ENCODE measurements at regions not wholly inside any gene's neighbourhood (a gene's known extent, or its start where the extent isn't known, plus 50 kb on each side); places are given as distances from the start of the nearest gene placed in this dataset.

GRCh38 chr15:34646918-34647317 lies 63.5 kb upstream of the GOLGA8B start:
- no peak for TF ChIP-seq RARB (CRISPR knock-in tag; IDR thresholded peaks at IDR 0.05)
- no peak for TF ChIP-seq POU6F1 (CRISPR knock-in tag; IDR thresholded peaks at IDR 0.05; ENCODE audit: borderline replicate concordance, low read depth)
- no peak for TF ChIP-seq OSR1 (CRISPR knock-in tag; IDR thresholded peaks at IDR 0.05)
- no peak for TF ChIP-seq ZNF70 (CRISPR knock-in tag; IDR thresholded peaks at IDR 0.05)
- TF ChIP-seq ZFP3 (CRISPR knock-in tag; IDR thresholded peaks at IDR 0.05): no peak
- no peak for TF ChIP-seq BACH2 (CRISPR knock-in tag; IDR thresholded peaks at IDR 0.05; ENCODE audit: borderline replicate concordance)
- no peak for TF ChIP-seq ZC3H10 (CRISPR knock-in tag; IDR thresholded peaks at IDR 0.05)
- no peak for TF ChIP-seq TCF4 (CRISPR knock-in tag; IDR thresholded peaks at IDR 0.05; ENCODE audit: borderline replicate concordance)
- TF ChIP-seq GLIS3 (CRISPR knock-in tag; IDR thresholded peaks at IDR 0.05): no peak
- TF ChIP-seq ARNTL (CRISPR knock-in tag; IDR thresholded peaks at IDR 0.05; ENCODE audit: borderline replicate concordance, low read depth): no peak
- TF ChIP-seq ZFP30 (CRISPR knock-in tag; IDR thresholded peaks at IDR 0.05): no peak
- no peak for TF ChIP-seq PPARA (CRISPR knock-in tag; IDR thresholded peaks at IDR 0.05; ENCODE audit: borderline replicate concordance)
- TF ChIP-seq TSHZ2 (CRISPR knock-in tag; IDR thresholded peaks at IDR 0.05): no peak
- no peak for TF ChIP-seq CSRNP3 (CRISPR knock-in tag; IDR thresholded peaks at IDR 0.05)
- no peak for TF ChIP-seq ZNF565 (CRISPR knock-in tag; conservative IDR thresholded peaks at IDR 0.05; ENCODE audit: low read depth)
- no peak for TF ChIP-seq CSDC2 (CRISPR knock-in tag; IDR thresholded peaks at IDR 0.05)
- TF ChIP-seq ESRRG (CRISPR knock-in tag; IDR thresholded peaks at IDR 0.05): no peak
- ATAC-seq: no peak

- TF ChIP-seq ARNTL (CRISPR knock-in tag; IDR thresholded peaks at IDR 0.05; ENCODE audit: borderline replicate concordance, low read depth): no peak
- TF ChIP-seq TSHZ2 (CRISPR knock-in tag; IDR thresholded peaks at IDR 0.05): no peak
- TF ChIP-seq ZFP3 (CRISPR knock-in tag; IDR thresholded peaks at IDR 0.05): no peak
- no peak for TF ChIP-seq ZNF70 (CRISPR knock-in tag; IDR thresholded peaks at IDR 0.05)
- no peak for TF ChIP-seq CSDC2 (CRISPR knock-in tag; IDR thresholded peaks at IDR 0.05)
- no peak for TF ChIP-seq PPARA (CRISPR knock-in tag; IDR thresholded peaks at IDR 0.05; ENCODE audit: borderline replicate concordance)
- TF ChIP-seq ZFP30 (CRISPR knock-in tag; IDR thresholded peaks at IDR 0.05): no peak
- no peak for TF ChIP-seq OSR1 (CRISPR knock-in tag; IDR thresholded peaks at IDR 0.05)
- no peak for TF ChIP-seq ZNF8 (CRISPR knock-in tag; IDR thresholded peaks at IDR 0.05)
- no peak for TF ChIP-seq SNAI2 (CRISPR knock-in tag; IDR thresholded peaks at IDR 0.05)
- ATAC-seq: no peak
Measured at GRCh38 chr15:34644851-34645250, 61.4 kb upstream of the GOLGA8B start.

- no peak for ATAC-seq
- TF ChIP-seq TCF4 (CRISPR knock-in tag; IDR thresholded peaks at IDR 0.05; ENCODE audit: borderline replicate concordance) (no peak), CSDC2 (CRISPR knock-in tag; IDR thresholded peaks at IDR 0.05) (no peak), POU6F1 (CRISPR knock-in tag; IDR thresholded peaks at IDR 0.05; ENCODE audit: borderline replicate concordance, low read depth) (no peak), ZC3H10 (CRISPR knock-in tag; IDR thresholded peaks at IDR 0.05) (no peak), PATZ1 (CRISPR knock-in tag; IDR thresholded peaks at IDR 0.05; ENCODE audit: borderline replicate concordance) (no peak), RARB (CRISPR knock-in tag; IDR thresholded peaks at IDR 0.05) (no peak), ESRRG (CRISPR knock-in tag; IDR thresholded peaks at IDR 0.05) (no peak)
Measured at GRCh38 chr15:34644061-34644460, 60.6 kb upstream of the GOLGA8B start.

Measured in SK-N-SH treated with all-trans-retinoic acid at 6 μM for 48 hours (cell line).